Mammary epithelial cell (primary cell): ENCODE measurements at regions not wholly inside any gene's neighbourhood (a gene's known extent, or its start where the extent isn't known, plus 50 kb on each side); places are given as distances from the start of the nearest gene placed in this dataset.

ENCODE experiments used
- EZH2 ChIP-seq: IDR thresholded peaks from 2 replicates; pipeline ENCODE4 v1.6.1; 2012; ENCODE audit warnings: low read length, inconsistent platforms, borderline replicate concordance
- TF ChIP-seq, protein P1 (sequence below), 2 donors: IDR thresholded peaks in 1 of 2; conservative IDR thresholded peaks in 1 of 2; 2 replicates each; pipeline ENCODE4 v1.5.1; 2011 to 2012; ENCODE audit warnings: inconsistent platforms in 2 of 2, low read length in 2 of 2, mild to moderate bottlenecking in 2 of 2, control low read depth in 1 of 2, low read depth in 1 of 2; ENCODE audit not compliant: insufficient read depth in 1 of 2; ENCODE audit errors: extremely low read depth in 1 of 2

DNA sequence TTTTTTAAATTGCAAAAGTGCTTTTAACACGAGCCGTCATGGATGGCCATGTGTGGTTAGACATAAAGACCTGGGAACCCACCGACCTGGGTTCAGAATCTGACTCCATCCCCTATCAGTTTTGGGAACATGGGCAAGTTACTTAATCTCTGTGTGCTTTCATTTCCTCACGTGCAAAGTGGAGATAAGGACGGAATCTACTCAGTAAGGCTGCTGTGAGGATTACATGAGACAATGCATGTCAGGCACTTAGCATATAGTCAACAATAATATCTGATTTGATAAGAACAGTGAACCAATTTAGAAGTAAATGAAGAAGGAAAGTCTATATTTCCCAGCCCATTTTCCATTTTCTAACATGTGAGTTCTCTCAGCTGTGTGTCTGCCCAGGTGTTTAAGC is 235.4 kb downstream of the SUDS3 start:
- TF ChIP-seq, protein P1, sequence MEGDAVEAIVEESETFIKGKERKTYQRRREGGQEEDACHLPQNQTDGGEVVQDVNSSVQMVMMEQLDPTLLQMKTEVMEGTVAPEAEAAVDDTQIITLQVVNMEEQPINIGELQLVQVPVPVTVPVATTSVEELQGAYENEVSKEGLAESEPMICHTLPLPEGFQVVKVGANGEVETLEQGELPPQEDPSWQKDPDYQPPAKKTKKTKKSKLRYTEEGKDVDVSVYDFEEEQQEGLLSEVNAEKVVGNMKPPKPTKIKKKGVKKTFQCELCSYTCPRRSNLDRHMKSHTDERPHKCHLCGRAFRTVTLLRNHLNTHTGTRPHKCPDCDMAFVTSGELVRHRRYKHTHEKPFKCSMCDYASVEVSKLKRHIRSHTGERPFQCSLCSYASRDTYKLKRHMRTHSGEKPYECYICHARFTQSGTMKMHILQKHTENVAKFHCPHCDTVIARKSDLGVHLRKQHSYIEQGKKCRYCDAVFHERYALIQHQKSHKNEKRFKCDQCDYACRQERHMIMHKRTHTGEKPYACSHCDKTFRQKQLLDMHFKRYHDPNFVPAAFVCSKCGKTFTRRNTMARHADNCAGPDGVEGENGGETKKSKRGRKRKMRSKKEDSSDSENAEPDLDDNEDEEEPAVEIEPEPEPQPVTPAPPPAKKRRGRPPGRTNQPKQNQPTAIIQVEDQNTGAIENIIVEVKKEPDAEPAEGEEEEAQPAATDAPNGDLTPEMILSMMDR (conservative IDR thresholded peaks at IDR 0.05 in 1 of 2, IDR thresholded peaks at IDR 0.05 in 1 of 2; ENCODE audit: extremely low read depth in 1 of 2, insufficient read depth in 1 of 2, low read depth in 1 of 2, low read length in 2 of 2): no peak
- no peak for TF ChIP-seq EZH2
